Loucy (cell line): ENCODE measurements at regions not wholly inside any gene's neighbourhood (a gene's known extent, or its start where the extent isn't known, plus 50 kb on each side); places are given as distances from the start of the nearest gene placed in this dataset.

Experiments used
- H2AFZ ChIP-seq: fragments of 200-600 bp; sonication (generic); 2 replicates; pipeline ENCODE4 v1.6.0; 2016; ENCODE audit warnings: antibody characterized with exemption, mild to moderate bottlenecking, low read length, moderate library complexity
- H3F3A ChIP-seq: fragments of 200-600 bp; 2 replicates; pipeline ENCODE4 v1.6.0; 2016; ENCODE audit warnings: antibody characterized with exemption, low read depth, mild to moderate bottlenecking
- H3K27me3 ChIP-seq: fragments of 200-600 bp; sonication (generic); 2 replicates; pipeline ENCODE4 v1.6.1; 2014; ENCODE audit warnings: low read length, mild to moderate bottlenecking; ENCODE audit not compliant: insufficient read depth, poor library complexity, severe bottlenecking
- H3K36me3 ChIP-seq: fragments of 200-600 bp; sonication (generic); 2 replicates; pipeline ENCODE4 v1.6.1; 2016; ENCODE audit warnings: low read length; ENCODE audit not compliant: insufficient read depth
- H3K4me1 ChIP-seq: fragments of 200-600 bp; sonication (generic); 2 replicates; pipeline ENCODE4 v1.5.1; 2014; ENCODE audit warnings: low read length, mild to moderate bottlenecking; ENCODE audit not compliant: insufficient read depth, poor library complexity, severe bottlenecking
- H3K4me2 ChIP-seq: fragments of 200-600 bp; sonication (generic); 2 replicates; pipeline ENCODE4 v1.6.0; 2014; ENCODE audit warnings: antibody characterized with exemption, low read length, low read depth, mild to moderate bottlenecking; ENCODE audit not compliant: poor library complexity, severe bottlenecking
- H3K4me3 ChIP-seq: fragments of 200-600 bp; sonication (generic); 2 replicates; pipeline ENCODE4 v1.5.1; 2014; ENCODE audit warnings: low read length, mild to moderate bottlenecking, mixed read lengths; ENCODE audit not compliant: poor library complexity, severe bottlenecking
- H3K79me2 ChIP-seq: fragments of 200-600 bp; sonication (generic); 2 replicates; pipeline ENCODE4 v1.6.1; 2014; ENCODE audit warnings: low read length; ENCODE audit not compliant: insufficient read depth
- H3K9ac ChIP-seq: fragments of 200-600 bp; sonication (generic); 2 replicates; pipeline ENCODE4 v1.6.0; 2014; ENCODE audit warnings: mild to moderate bottlenecking, low read depth, low read length, moderate library complexity; ENCODE audit not compliant: poor library complexity, severe bottlenecking
- H3K9me2 ChIP-seq: fragments of 200-600 bp; sonication (generic); replicated peaks from 2 replicates; pipeline ENCODE4 v1.6.1; 2016; ENCODE audit warnings: low read depth, low read length, mixed read lengths
- H3K9me3 ChIP-seq: fragments of 200-600 bp; sonication (generic); 2 replicates; pipeline ENCODE4 v1.6.1; 2014; ENCODE audit warnings: mild to moderate bottlenecking, antibody characterized with exemption, low read length, low read depth; ENCODE audit not compliant: insufficient read depth
- H4K20me1 ChIP-seq: fragments of 200-600 bp; sonication (generic); 2 replicates; pipeline ENCODE4 v1.6.0; 2014; ENCODE audit warnings: antibody characterized with exemption, low read length, mild to moderate bottlenecking; ENCODE audit not compliant: insufficient read depth, poor library complexity, severe bottlenecking
- EZH2phosphoT487 ChIP-seq: fragments of 200-600 bp; IDR thresholded peaks from 2 replicates; pipeline ENCODE4 v1.6.1; 2018; ENCODE audit warnings: antibody characterized with exemption, mild to moderate bottlenecking, moderate library complexity, borderline replicate concordance
- TF ChIP-seq, protein P1 (sequence below): fragments of 200-600 bp; sonication (generic); conservative IDR thresholded peaks from 2 replicates; pipeline ENCODE4 v1.5.1; 2014; ENCODE audit warnings: mild to moderate bottlenecking, antibody characterized with exemption, low read length

GRCh38 chr3:117912352-117912751 is 1122.3 kb downstream of the IGSF11 start:
- Histone ChIP-seq H3K4me3 (no peak overlapping the region), H3K9ac (no peak overlapping the region), H3K4me1 (no peaks in the 10 kb centered on the region), H4K20me1 (no peaks in the 10 kb centered on the region), H3K9me3 (no peaks in the 10 kb centered on the region), H3K9me2 (no peaks in the 10 kb centered on the region), H3K36me3 (no peaks in the 10 kb centered on the region), H3F3A (no peaks in the 10 kb centered on the region), H2AFZ (no peak overlapping the region), H3K79me2 (no peaks in the 10 kb centered on the region), H3K4me2 (no peak overlapping the region), H3K27me3 (no peaks in the 10 kb centered on the region)
- no peak for TF ChIP-seq EZH2phosphoT487

DNA sequence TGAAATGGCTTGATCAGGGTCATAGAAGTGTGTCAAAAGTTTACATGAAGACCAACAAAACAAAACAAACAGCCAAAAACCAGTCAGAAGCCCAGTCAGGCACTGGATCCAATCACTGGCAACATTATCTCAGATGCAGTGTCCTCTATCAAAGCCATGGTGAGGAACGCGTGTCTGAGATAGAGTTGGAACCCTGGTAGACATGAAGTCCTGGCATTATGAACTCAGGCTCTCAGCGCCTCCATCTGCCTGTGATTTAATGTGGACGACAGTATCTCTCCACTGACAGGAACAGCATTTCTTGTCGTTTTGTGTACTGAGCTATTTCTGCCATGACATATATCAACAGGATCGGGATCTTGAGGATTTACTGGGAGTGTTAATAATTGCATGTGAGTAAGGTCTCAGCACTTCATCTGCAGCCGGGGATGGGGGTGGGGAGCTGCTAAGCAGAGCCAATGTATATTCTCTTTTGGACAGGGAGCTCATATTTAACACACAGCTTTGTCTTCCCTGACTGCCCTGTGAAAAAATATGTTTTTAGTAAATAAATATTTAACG is 1120.0 kb downstream of the IGSF11 start:
- no peak for TF ChIP-seq EZH2phosphoT487
- TF ChIP-seq, protein P1, sequence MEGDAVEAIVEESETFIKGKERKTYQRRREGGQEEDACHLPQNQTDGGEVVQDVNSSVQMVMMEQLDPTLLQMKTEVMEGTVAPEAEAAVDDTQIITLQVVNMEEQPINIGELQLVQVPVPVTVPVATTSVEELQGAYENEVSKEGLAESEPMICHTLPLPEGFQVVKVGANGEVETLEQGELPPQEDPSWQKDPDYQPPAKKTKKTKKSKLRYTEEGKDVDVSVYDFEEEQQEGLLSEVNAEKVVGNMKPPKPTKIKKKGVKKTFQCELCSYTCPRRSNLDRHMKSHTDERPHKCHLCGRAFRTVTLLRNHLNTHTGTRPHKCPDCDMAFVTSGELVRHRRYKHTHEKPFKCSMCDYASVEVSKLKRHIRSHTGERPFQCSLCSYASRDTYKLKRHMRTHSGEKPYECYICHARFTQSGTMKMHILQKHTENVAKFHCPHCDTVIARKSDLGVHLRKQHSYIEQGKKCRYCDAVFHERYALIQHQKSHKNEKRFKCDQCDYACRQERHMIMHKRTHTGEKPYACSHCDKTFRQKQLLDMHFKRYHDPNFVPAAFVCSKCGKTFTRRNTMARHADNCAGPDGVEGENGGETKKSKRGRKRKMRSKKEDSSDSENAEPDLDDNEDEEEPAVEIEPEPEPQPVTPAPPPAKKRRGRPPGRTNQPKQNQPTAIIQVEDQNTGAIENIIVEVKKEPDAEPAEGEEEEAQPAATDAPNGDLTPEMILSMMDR: no peak
- no peak overlapping the region for H3K4me3 ChIP-seq
- no peak overlapping the region for H3K4me2 ChIP-seq
- no peak overlapping the region for H2AFZ ChIP-seq
- no peaks in the 10 kb centered on the region for H3K9me2 ChIP-seq
- H3K36me3 ChIP-seq: no peaks in the 10 kb centered on the region
- H3K4me1 ChIP-seq: no peaks in the 10 kb centered on the region
- H4K20me1 ChIP-seq: no peaks in the 10 kb centered on the region
- H3K27me3 ChIP-seq: no peaks in the 10 kb centered on the region
- no peaks in the 10 kb centered on the region for H3K79me2 ChIP-seq
- no peaks in the 10 kb centered on the region for H3K9me3 ChIP-seq
- H3F3A ChIP-seq: no peaks in the 10 kb centered on the region
- no peak overlapping the region for H3K9ac ChIP-seq

DNA sequence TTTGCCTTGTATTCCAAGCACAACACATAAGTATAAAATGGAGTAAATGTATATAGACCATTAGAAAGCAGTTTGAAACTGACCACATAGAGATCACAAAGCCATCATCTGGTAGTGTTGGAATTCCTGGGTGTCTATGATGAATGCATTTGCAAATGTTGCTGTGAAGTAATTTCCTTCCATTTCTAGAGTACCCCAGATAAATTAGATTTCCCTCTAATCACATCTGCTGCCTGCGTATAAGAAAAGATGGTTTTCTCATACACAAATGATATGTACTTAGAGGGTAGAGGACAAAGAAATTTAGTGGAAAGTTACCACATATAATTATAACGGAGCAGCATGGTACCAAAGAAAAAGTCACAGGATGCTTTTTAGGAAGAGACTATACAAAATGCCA is 1117.8 kb downstream of the IGSF11 start:
- Histone ChIP-seq H2AFZ (no peak overlapping the region), H3K4me1 (no peaks in the 10 kb centered on the region), H3F3A (no peaks in the 10 kb centered on the region), H3K36me3 (no peaks in the 10 kb centered on the region), H4K20me1 (no peaks in the 10 kb centered on the region), H3K9me3 (no peaks in the 10 kb centered on the region), H3K9ac (no peak overlapping the region), H3K27me3 (no peaks in the 10 kb centered on the region), H3K4me2 (no peak overlapping the region), H3K79me2 (no peaks in the 10 kb centered on the region), H3K4me3 (no peak overlapping the region), H3K9me2 (no peaks in the 10 kb centered on the region)
- no peak for TF ChIP-seq EZH2phosphoT487
- TF ChIP-seq, protein P1: no peak

DNA sequence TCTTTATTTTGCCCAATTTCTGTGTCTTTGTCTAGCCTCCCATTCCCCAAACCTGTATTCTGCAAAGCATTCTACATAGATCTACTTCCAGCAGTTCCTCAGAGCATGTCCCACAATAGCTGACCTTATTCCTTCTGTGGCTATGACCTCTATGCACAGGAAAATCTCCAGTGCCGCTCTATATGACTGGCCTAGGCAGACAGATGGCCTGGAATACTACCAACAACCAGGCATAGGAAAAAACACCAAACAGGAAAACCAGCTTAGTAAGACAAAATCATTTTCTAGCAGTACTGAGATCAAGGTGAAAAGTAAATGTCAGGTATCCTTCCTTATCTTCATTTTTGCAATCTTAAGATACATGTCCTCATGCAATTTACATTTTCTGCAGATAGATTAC is 1115.0 kb downstream of the IGSF11 start:
- Histone ChIP-seq H3K9me3 (no peaks in the 10 kb centered on the region), H2AFZ (no peak overlapping the region), H3K4me1 (no peaks in the 10 kb centered on the region), H3K27me3 (no peaks in the 10 kb centered on the region), H3K9ac (no peak overlapping the region), H3K4me3 (no peak overlapping the region), H3K36me3 (no peaks in the 10 kb centered on the region), H4K20me1 (no peaks in the 10 kb centered on the region), H3F3A (no peaks in the 10 kb centered on the region), H3K9me2 (no peaks in the 10 kb centered on the region), H3K4me2 (no peak overlapping the region), H3K79me2 (no peaks in the 10 kb centered on the region)
- TF ChIP-seq EZH2phosphoT487: no peak
- TF ChIP-seq, protein P1: no peak
